HEK293T (cell line): ENCODE measurements at regions not wholly inside any gene's neighbourhood (a gene's known extent, or its start where the extent isn't known, plus 50 kb on each side); places are given as distances from the start of the nearest gene placed in this dataset.
A peak's percentile ranks its signal among the peaks of the same experiment; 100 is the strongest.

ENCODE experiments used
- CTCF ChIA-PET: fragments of 350-600 bp; formaldehyde crosslinking; extraction: SDS; loops from one replicate; lab custom pipeline; 2021; ENCODE audit warnings: antibody characterized with exemption, inconsistent platforms; lab: Yijun Ruan, JAX
- POLR2A ChIA-PET: fragments of 350-600 bp; formaldehyde crosslinking; extraction: SDS; loops from one replicate; lab custom pipeline; 2020; ENCODE audit warnings: antibody characterized with exemption, inconsistent platforms; lab: Yijun Ruan, JAX
- DNase-seq: peaks from one replicate; pipeline ENCODE4 v3.0.0; 2012; ENCODE audit warnings: mixed read lengths; ENCODE audit errors: extremely low spot score
- ARNT ChIP-seq: fragments of 450-650 bp; IDR thresholded peaks from 2 replicates; pipeline ENCODE4 v1.6.1; 2017; ENCODE audit warnings: mild to moderate bottlenecking
- BHLHE40 ChIP-seq: fragments of 450-650 bp; IDR thresholded peaks from 2 replicates; pipeline ENCODE4 v1.6.1; 2016; ENCODE audit warnings: mild to moderate bottlenecking, moderate library complexity, borderline replicate concordance
- CTBP1 ChIP-seq: fragments of 450-650 bp; IDR thresholded peaks from 2 replicates; pipeline ENCODE4 v1.6.1; 2016; ENCODE audit warnings: borderline replicate concordance
- ELF4 ChIP-seq: fragments of 450-650 bp; IDR thresholded peaks from 2 replicates; pipeline ENCODE4 v1.6.1; 2017; ENCODE audit warnings: antibody characterized with exemption
- FOXA1 ChIP-seq: fragments of 450-650 bp; IDR thresholded peaks from 2 replicates; pipeline ENCODE4 v1.6.1; 2016; ENCODE audit warnings: mild to moderate bottlenecking
- FOXK2 ChIP-seq: fragments of 450-650 bp; IDR thresholded peaks from 2 replicates; pipeline ENCODE4 v1.6.1; 2016; ENCODE audit warnings: mild to moderate bottlenecking
- FOXM1 ChIP-seq: fragments of 450-650 bp; IDR thresholded peaks from 2 replicates; pipeline ENCODE4 v1.6.1; 2017; ENCODE audit warnings: mild to moderate bottlenecking, borderline replicate concordance
- HDGF ChIP-seq: fragments of 450-650 bp; IDR thresholded peaks from 2 replicates; pipeline ENCODE4 v1.6.1; 2017; ENCODE audit warnings: antibody characterized with exemption, borderline replicate concordance
- L3MBTL2 ChIP-seq: fragments of 450-650 bp; conservative IDR thresholded peaks from 2 replicates; pipeline ENCODE4 v1.6.1; 2016; ENCODE audit warnings: mild to moderate bottlenecking
- LEF1 ChIP-seq: fragments of 450-650 bp; IDR thresholded peaks from 2 replicates; pipeline ENCODE4 v1.6.1; 2017; ENCODE audit warnings: mild to moderate bottlenecking, borderline replicate concordance
- NFRKB ChIP-seq: fragments of 450-650 bp; IDR thresholded peaks from 2 replicates; pipeline ENCODE4 v1.6.1; 2016; ENCODE audit warnings: mild to moderate bottlenecking, moderate library complexity
- PKNOX1 ChIP-seq: fragments of 450-650 bp; IDR thresholded peaks from 2 replicates; pipeline ENCODE4 v1.6.1; 2016
- SP1 ChIP-seq: fragments of 450-650 bp; IDR thresholded peaks from 2 replicates; pipeline ENCODE4 v1.6.1; 2017
- SUZ12 ChIP-seq: fragments of 450-650 bp; IDR thresholded peaks from 2 replicates; pipeline ENCODE4 v1.6.1; 2016; ENCODE audit warnings: mild to moderate bottlenecking
- TARDBP ChIP-seq: fragments of 450-650 bp; IDR thresholded peaks from 2 replicates; pipeline ENCODE4 v1.6.1; 2016
- ZNF384 ChIP-seq: fragments of 450-650 bp; IDR thresholded peaks from 2 replicates; pipeline ENCODE4 v1.6.1; 2016

- ChIA-PET CTCF (interaction anchor here (0.7 kb wide), 1 partner anchor 485 kb away, joined by 3 read pairs; no protein-coding TSS in a partner anchor), POLR2A (no interaction called here)
- TF ChIP-seq ZNF384 = no peak
- TF ChIP-seq LEF1 = no peak
- no peak for TF ChIP-seq HDGF
- TF ChIP-seq BHLHE40 = no peak
- TF ChIP-seq ELF4 = no peak
- TF ChIP-seq CTBP1 = no peak
- no peak for TF ChIP-seq FOXM1
- TF ChIP-seq FOXK2 = no peak
- no peak for TF ChIP-seq SP1
- no peak for TF ChIP-seq FOXA1
- TF ChIP-seq SUZ12 = no peak
- TF ChIP-seq L3MBTL2 = no peak
- no peak for TF ChIP-seq NFRKB
- TF ChIP-seq TARDBP = no peak
- TF ChIP-seq ARNT = no peak
- TF ChIP-seq PKNOX1 = no peak
- DNase-seq = no peak
These were observed 197.1 kb upstream of the TSHZ3 start for GRCh38 chr19:31546205-31546960.

- peak; percentile 16 for DNase-seq
- POLR2A ChIA-PET = no interaction called here
- CTCF ChIA-PET = no interaction called here
- TF ChIP-seq ZNF384 (no peak), ELF4 (no peak), FOXA1 (no peak), TARDBP (no peak), CTBP1 (no peak), SP1 (no peak)
These were observed 199.7 kb upstream of the TSHZ3 start for GRCh38 chr19:31548941-31549340.

DNA sequence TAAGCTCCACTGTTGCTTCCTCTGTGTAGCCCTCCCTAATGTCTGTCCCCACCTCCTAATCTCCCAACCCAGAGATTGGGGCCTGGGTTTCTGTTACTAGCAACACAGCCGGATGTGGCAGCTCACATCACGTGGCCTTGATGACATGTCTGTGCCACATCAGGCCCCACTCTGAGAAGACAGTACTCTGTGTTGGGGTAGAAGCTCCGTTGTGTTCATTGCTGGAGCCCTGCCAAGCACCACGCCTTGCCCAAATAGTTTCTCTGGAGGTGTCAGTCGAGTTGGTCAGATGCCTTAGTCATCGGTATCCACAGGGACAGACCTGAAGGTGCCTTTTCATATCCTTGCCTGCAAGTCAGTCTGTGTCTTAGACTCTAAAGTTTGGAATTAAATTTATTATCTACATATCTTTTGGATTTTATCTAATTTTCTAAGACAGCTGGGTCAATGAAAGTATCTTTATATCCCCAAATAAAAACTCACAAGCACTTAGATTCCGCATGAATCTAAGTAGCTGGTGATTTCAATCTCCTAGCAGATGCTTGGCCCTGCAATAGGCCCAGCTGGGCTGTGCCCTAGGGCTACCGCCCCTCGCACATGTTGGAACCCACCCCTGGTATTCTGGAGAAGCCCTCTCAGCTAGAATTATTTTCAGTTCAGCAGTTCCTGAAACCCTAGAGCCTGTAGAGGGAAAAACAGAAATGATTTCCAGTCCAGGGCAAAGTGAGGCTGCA, 204.0 kb upstream of the TSHZ3 start:
- POLR2A ChIA-PET = no interaction called here
- no peak for TF ChIP-seq SP1
- no peak for TF ChIP-seq NFRKB
- TF ChIP-seq ARNT = no peak
- TF ChIP-seq FOXM1 = no peak
- TF ChIP-seq ELF4 = no peak
- TF ChIP-seq TARDBP = no peak
- TF ChIP-seq FOXA1 = no peak
- TF ChIP-seq LEF1 = no peak
- no peak for TF ChIP-seq BHLHE40
- TF ChIP-seq HDGF = no peak
- DNase-seq = no peak
- CTCF ChIA-PET = no interaction called here

GRCh38 chr19:31553846-31554215, 204.6 kb upstream of the TSHZ3 start:
- DNase-seq = no peak
- CTCF ChIA-PET = no interaction called here
- TF ChIP-seq SP1 (no peak), CTBP1 (no peak), HDGF (no peak), FOXK2 (no peak), PKNOX1 (no peak), TARDBP (no peak), FOXA1 (no peak), NFRKB (no peak), ZNF384 (no peak), ARNT (no peak), SUZ12 (no peak), ELF4 (no peak), LEF1 (no peak)
- POLR2A ChIA-PET = no interaction called here

- ChIA-PET CTCF (interaction anchor here (0.6 kb wide), 1 partner anchor 887 kb away, joined by 3 read pairs; no protein-coding TSS in a partner anchor), POLR2A (no interaction called here)
- TF ChIP-seq SP1 = no peak
- TF ChIP-seq HDGF = no peak
- TF ChIP-seq ARNT = no peak
- TF ChIP-seq FOXA1 = no peak
- no peak for TF ChIP-seq TARDBP
- TF ChIP-seq ZNF384 = no peak
- TF ChIP-seq FOXK2 = no peak
- TF ChIP-seq NFRKB = no peak
- no peak for TF ChIP-seq L3MBTL2
- TF ChIP-seq PKNOX1 = no peak
- no peak for TF ChIP-seq ELF4
- no peak for TF ChIP-seq SUZ12
- no peak for TF ChIP-seq FOXM1
- no peak for TF ChIP-seq LEF1
- no peak for DNase-seq
These were observed 205.1 kb upstream of the TSHZ3 start for GRCh38 chr19:31554360-31554759.

DNA sequence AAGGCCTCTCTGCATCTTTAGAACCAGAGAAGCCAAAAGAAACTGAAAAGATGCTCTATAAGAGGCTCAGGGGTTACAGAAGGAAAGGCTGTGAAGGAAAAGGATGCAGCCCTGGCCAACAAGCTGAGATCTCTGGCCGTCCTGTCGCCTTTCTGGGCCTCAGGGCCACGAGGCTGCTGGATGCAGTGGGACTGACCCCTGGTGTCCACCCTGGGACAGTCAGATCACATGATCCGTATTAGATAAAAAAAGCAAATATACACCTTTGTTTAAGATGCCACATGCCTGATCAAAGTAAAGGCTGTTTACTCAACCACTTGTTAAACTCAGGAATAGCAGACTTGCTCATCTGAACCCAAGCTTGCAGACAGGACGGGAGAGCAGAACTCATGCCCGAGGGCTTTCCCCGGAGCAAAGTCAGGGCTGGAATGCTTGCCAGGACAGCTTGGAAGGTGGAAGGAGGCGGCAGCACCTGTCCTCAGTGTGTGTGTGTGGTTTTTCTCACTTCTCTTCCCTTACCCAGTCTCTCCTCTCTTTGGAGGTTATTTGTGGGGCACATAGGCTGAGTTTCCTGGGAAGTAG, 206.5 kb upstream of the TSHZ3 start:
- no peak for DNase-seq
- TF ChIP-seq ELF4 = no peak
- TF ChIP-seq ARNT = no peak
- no peak for TF ChIP-seq NFRKB
- POLR2A ChIA-PET = no interaction called here
- CTCF ChIA-PET = no interaction called here
